ENCODE measurements at regions not wholly inside any gene's neighbourhood (a gene's known extent, or its start where the extent isn't known, plus 50 kb on each side); places are given as distances from the start of the nearest gene placed in this dataset.

- DNase-seq: no peak
Measured at GRCh38 chr17:72344613-72345012, 223.8 kb downstream of the SOX9 start.

GRCh38 chr17:72345088-72345487 is 224.3 kb downstream of the SOX9 start:
- DNase-seq: no peak

GRCh38 chr17:72345536-72345935 is 224.7 kb downstream of the SOX9 start:
- DNase-seq: no peak

GRCh38 chr17:72346306-72346705 is 225.5 kb downstream of the SOX9 start:
- peak; percentile 3 for DNase-seq

- no peak for DNase-seq
Measured at GRCh38 chr17:72349011-72349410, 228.2 kb downstream of the SOX9 start.

GRCh38 chr17:72349491-72349995 is 228.7 kb downstream of the SOX9 start:
- no peak for DNase-seq

- DNase-seq: no peak
Measured at GRCh38 chr17:72350073-72350472, 229.3 kb downstream of the SOX9 start.

GRCh38 chr17:72351365-72351764 is 230.5 kb downstream of the SOX9 start:
- DNase-seq: no peak

GRCh38 chr17:72351884-72352346 is 231.1 kb downstream of the SOX9 start:
- no peak for DNase-seq

- DNase-seq: no peak
Measured at GRCh38 chr17:72353502-72353901, 232.7 kb downstream of the SOX9 start.

- no peak for DNase-seq
Measured at GRCh38 chr17:72354071-72354470, 233.3 kb downstream of the SOX9 start.

GRCh38 chr17:72357764-72358365 is 237.0 kb downstream of the SOX9 start:
- no peak for DNase-seq

GRCh38 chr17:72358465-72358864 is 237.6 kb downstream of the SOX9 start:
- DNase-seq: no peak

GRCh38 chr17:72359274-72359673 is 238.5 kb downstream of the SOX9 start:
- no peak for DNase-seq

GRCh38 chr17:72359811-72360210 is 239.0 kb downstream of the SOX9 start:
- no peak for DNase-seq

- no peak for DNase-seq
Measured at GRCh38 chr17:72360386-72360940, 239.6 kb downstream of the SOX9 start.

- no peak for DNase-seq
Measured at GRCh38 chr17:72361892-72362291, 241.1 kb downstream of the SOX9 start.

- no peak for DNase-seq
Measured at GRCh38 chr17:72362376-72363088, 241.7 kb downstream of the SOX9 start.

GRCh38 chr17:72363089-72363610 is 242.3 kb downstream of the SOX9 start:
- no peak for DNase-seq

- no peak for DNase-seq
Measured at GRCh38 chr17:72365857-72366414, 245.1 kb downstream of the SOX9 start.

- DNase-seq: no peak
Measured at GRCh38 chr17:72366626-72367025, 245.8 kb downstream of the SOX9 start.

GRCh38 chr17:72368191-72368590 is 247.4 kb downstream of the SOX9 start:
- no peak for DNase-seq

- no peak for DNase-seq
Measured at GRCh38 chr17:72369366-72369765, 248.5 kb downstream of the SOX9 start.

- DNase-seq: no peak
Measured at GRCh38 chr17:72370819-72371218, 250.0 kb downstream of the SOX9 start.

Data from NCI-H1092 treated with DMSO at 0.1 percent for 48 hours (cell line).